Mammary epithelial cell (primary cell): ENCODE measurements at regions not wholly inside any gene's neighbourhood (a gene's known extent, or its start where the extent isn't known, plus 50 kb on each side); places are given as distances from the start of the nearest gene placed in this dataset.

ENCODE experiments used
- CTCF ChIP-seq, 2 donors: IDR thresholded peaks in 1 of 2; conservative IDR thresholded peaks in 1 of 2; 2 replicates each; pipeline ENCODE4 v1.5.1; 2011 to 2012; ENCODE audit warnings: inconsistent platforms in 2 of 2, low read length in 2 of 2, mild to moderate bottlenecking in 2 of 2, control low read depth in 1 of 2, low read depth in 1 of 2; ENCODE audit not compliant: insufficient read depth in 1 of 2; ENCODE audit errors: extremely low read depth in 1 of 2
- EZH2 ChIP-seq: IDR thresholded peaks from 2 replicates; pipeline ENCODE4 v1.6.1; 2012; ENCODE audit warnings: low read length, inconsistent platforms, borderline replicate concordance

GRCh38 chr15:62510791-62511190 lies 345.7 kb upstream of the C2CD4B start:
- no peak for TF ChIP-seq CTCF (conservative IDR thresholded peaks at IDR 0.05 in 1 of 2, IDR thresholded peaks at IDR 0.05 in 1 of 2; ENCODE audit: extremely low read depth in 1 of 2, insufficient read depth in 1 of 2, low read depth in 1 of 2, low read length in 2 of 2)
- no peak for TF ChIP-seq EZH2
